T follicular helper cell (primary cell): ENCODE measurements at regions not wholly inside any gene's neighbourhood (a gene's known extent, or its start where the extent isn't known, plus 50 kb on each side); places are given as distances from the start of the nearest gene placed in this dataset.
A peak's percentile ranks its signal among the peaks of the same experiment; 100 is the strongest.
"Not testable (repeated sequence)": the region's sequence is repeated elsewhere in the genome, so short reads cannot be mapped to it uniquely, and the experiment has no call there.

ENCODE experiments used
- DNase-seq: peaks from one replicate; pipeline ENCODE4 v3.0.0-alpha.2; 2020; ENCODE audit warnings: low read depth

GRCh38 chr3:66552846-66553245 is 52.0 kb upstream of the LRIG1 start:
- DNase-seq: no peak

GRCh38 chr3:66553441-66554113 is 52.8 kb upstream of the LRIG1 start:
- no peak for DNase-seq

DNA sequence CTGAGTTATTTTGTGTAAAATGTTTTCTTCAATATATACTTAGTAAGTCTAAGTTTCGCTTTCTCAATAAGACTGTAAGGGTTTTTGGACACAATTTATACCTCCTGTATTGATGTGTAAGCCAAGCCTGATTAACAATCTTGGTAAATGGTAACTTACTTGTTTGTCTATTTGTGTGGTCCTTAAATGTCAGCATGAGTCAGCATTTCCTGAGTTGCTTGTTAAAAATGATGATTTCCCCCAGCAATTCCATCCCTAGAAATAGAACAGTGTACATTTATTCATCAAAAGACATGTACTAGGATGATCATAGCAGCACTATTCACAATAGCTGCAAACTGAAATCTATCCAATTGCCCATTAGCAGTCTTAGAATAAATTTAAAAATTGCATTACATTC is 53.4 kb upstream of the LRIG1 start:
- DNase-seq: no peak

DNA sequence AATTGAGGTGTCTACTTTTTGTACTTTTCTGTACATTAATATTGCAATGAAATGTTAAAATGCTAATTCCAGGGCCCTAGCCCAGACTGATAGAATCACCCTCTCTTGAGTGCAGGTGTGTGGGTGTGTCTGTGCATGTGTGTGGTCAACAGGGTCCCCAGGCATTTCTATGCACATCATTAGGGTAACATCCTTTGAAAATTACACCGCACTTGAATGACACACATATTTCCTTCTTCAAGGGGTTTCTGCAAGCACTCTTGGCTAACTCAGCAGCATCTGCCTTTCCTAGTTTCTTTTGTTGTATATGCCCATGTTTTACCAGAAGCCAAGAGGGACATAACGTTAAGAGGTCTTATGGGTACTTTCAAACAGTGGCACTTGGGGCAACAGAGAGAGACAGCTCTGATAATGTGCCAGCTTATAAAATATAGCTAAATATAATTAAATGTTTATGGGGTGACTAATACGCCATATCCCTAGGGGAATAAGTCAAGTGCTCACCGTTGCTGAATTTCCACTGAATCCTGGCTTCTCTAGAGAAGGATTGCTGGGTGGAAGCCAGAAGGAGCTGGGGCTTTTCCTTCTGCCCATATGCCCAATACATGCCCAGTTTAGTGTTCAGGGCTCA is 54.5 kb upstream of the LRIG1 start:
- no peak for DNase-seq

DNA sequence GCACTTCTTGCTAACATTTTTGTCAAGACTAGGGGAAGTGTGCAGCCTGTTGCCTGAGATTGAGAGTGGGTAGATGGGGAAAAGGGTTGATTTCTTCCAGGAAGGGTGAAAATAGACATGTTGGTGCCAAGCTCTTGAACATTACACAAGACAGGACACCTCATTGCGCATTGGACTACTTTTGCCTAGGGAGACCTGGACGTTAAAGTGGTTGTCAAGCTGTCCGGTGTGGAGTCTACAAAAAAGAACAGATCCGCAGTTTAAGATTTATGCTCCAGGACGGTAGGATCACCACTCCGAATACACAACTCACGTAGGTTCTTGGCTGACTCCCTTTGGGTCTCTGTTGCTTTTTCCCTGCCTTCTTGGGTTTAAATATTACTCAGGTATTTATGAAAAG is 56.3 kb upstream of the LRIG1 start:
- DNase-seq: no peak

DNA sequence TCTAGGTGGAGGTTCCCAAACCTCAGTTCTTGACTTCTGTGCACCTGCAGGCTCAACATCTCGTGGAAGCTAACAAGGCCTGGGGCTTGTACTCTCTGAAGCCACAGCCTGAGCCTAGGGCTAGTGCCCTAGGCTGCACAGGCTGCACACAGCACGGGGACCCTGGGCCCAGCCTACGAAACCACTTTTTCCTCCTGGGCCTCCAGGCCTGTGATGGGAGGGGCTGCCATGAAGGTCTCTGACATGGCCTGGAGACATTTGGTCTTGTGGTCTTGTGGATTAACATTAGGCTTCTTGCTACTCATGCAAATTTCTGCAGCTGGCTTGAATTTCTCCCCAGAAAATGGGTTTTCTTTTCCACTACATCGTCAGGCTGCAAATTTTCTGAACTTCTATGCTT is 59.1 kb upstream of the LRIG1 start:
- not testable (repeated sequence) for DNase-seq

- no peak for DNase-seq
Observed at GRCh38 chr3:66561367-66561766, 60.5 kb upstream of the LRIG1 start.

DNA sequence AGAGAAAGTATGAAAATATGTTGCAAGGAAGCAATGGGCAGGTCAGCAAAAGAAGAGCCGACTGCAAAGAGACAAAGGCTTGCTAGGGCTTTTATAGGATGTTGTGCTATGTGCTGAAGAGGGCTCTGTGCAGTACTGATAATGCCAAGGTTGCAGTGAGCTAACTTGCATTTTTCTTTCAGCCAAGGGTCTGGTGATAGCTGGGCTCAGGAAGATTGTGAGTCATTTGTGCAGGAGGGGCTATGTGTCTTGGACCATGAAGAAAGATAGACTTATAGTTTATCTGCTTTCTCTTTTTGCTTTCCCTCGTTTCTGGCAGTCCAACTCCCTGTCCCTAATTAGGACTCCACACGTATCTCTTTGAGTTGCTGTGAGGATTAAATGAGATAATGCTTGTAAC is 64.5 kb upstream of the LRIG1 start:
- no peak for DNase-seq

GRCh38 chr3:66567077-66567476 is 66.3 kb upstream of the LRIG1 start:
- DNase-seq: no peak

GRCh38 chr3:66572090-66572675 is 71.4 kb upstream of the LRIG1 start:
- no peak for DNase-seq

- DNase-seq: no peak
Observed at GRCh38 chr3:66572938-66573710, 72.3 kb upstream of the LRIG1 start.

- no peak for DNase-seq
Observed at GRCh38 chr3:66574091-66574490, 73.3 kb upstream of the LRIG1 start.

GRCh38 chr3:66577426-66578203 is 76.8 kb upstream of the LRIG1 start:
- no peak for DNase-seq

DNA sequence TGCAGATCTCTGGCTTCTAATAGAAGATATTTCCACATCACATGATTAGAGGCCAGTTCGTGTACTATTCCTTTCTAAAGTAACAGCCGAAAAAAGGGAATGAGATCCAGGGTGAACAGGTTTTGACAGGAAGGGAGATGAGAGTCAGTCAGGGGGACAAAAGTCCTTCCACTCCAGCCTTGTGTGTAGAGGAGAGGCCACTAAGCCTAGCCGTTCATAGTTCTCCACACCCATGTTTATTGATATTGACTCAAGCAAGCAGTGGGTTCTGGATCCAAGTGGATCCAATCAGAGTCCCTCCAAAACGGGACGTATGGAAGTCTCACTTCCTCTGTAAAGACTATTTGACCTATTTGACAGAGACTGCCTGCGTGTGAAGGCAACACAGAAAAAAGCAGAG is 80.4 kb upstream of the LRIG1 start:
- no peak for DNase-seq

GRCh38 chr3:66582721-66583423 is 82.0 kb upstream of the LRIG1 start:
- DNase-seq: peak; percentile 22

DNA sequence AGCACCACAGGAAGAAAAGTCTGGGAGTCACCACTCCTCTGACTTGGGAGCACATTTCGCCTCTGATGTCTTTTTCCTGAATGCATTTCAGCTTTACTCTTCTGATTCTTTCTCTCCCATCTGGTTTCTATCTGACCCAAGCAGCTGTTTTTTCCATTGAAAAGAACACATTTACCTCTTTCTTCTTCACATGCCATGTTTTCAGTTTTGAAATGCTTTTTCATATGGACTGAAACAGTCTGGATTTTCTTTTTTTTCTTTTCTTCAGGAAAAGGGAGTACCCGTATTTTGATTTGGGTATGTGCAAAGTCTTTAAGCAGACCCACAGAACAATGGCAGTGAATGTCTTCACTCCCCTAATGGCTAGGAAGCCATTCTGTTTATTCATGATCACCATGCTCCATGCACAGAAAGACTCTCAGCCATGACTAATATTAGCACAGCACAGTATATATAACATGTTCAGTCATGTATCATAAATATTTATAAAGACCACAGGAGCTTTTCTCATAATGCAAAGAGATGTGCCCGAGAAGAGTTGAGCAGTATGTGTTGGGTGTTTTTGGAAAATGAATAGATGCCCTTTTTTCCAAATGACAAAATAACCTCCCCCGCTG is 82.7 kb upstream of the LRIG1 start:
- DNase-seq: no peak

- no peak for DNase-seq
Observed at GRCh38 chr3:66585520-66586095, 84.8 kb upstream of the LRIG1 start.

DNA sequence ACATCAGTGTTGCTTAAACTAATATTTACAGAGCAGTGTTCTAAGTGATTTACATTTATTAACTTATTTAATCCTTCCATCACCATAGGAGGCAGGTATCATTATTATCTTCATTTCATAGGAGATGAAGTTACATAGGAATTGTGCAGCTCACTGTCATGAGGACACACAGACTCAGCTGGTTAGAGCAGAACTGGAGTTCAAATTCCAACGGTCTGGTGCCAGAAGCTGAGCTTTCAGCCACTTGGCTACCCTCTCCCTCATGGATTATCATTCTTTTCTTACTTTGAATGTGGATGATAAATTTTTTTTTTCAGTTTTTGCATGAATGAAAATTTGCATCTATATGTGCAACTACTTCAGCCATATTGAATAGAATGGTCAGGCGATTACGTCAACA is 86.0 kb upstream of the LRIG1 start:
- no peak for DNase-seq

- DNase-seq: no peak
Observed at GRCh38 chr3:66588340-66588847, 87.6 kb upstream of the LRIG1 start.

GRCh38 chr3:66592016-66592761 is 91.4 kb upstream of the LRIG1 start:
- DNase-seq: no peak
